GM12878 (cell line): ENCODE measurements at regions not wholly inside any gene's neighbourhood (a gene's known extent, or its start where the extent isn't known, plus 50 kb on each side); places are given as distances from the start of the nearest gene placed in this dataset.

ENCODE experiments used
- ATAC-seq: fragments of 200-7000 bp; cut with Tn5 transposase; 3 replicates; pipeline ENCODE4 v1.9.1; 2020; ENCODE audit warnings: mild to moderate bottlenecking, moderate library complexity
- BruUV-seq: library from RNA; stranded (reverse); fragments of 400-500 nt; replicated peaks from 2 replicates; lab custom pipeline; 2021; lab: Mats Ljungman, UMichigan
- CTCF ChIA-PET: fragments of 300-600 bp; sonication (Branson Sonifier 250); formaldehyde crosslinking; extraction: SDS; loops from one replicate; lab custom pipeline; 2021; ENCODE audit warnings: inconsistent platforms; lab: Yijun Ruan, JAX
- POLR2A ChIA-PET: fragments of 350-600 bp; formaldehyde crosslinking; extraction: SDS; loops from one replicate; lab custom pipeline; 2021; ENCODE audit warnings: inconsistent platforms; lab: Charles Lee
- RAD21 ChIA-PET: fragments of 300-600 bp; sonication (Branson Sonifier 250); formaldehyde crosslinking; loops from one replicate; lab custom pipeline; 2023; ENCODE audit warnings: antibody characterized with exemption; ENCODE audit not compliant: unreplicated experiment; lab: Charles Lee
- SMC1A ChIA-PET: fragments of 300-600 bp; sonication (Branson Sonifier 250); formaldehyde crosslinking; loops from one replicate; lab custom pipeline; 2023; ENCODE audit not compliant: unreplicated experiment, uncharacterized antibody; lab: Charles Lee
- DNase-seq: peaks from one replicate; pipeline ENCODE4 v3.0.0-alpha.2; 2011; ENCODE audit warnings: low read depth, low spot score
- FAIRE-seq: peaks from 3 replicates; lab custom pipeline; 2011; peaks lifted over from hg19 to GRCh38; lab: Jason Lieb, UNC
- H2AFZ ChIP-seq: 2 replicates; pipeline ENCODE4 v1.6.0; 2011; ENCODE audit warnings: low read depth, low read length, control low read depth; ENCODE audit not compliant: control insufficient read depth
- H3K27ac ChIP-seq: 2 replicates; pipeline ENCODE4 v1.5.1; 2011; ENCODE audit warnings: control low read depth; ENCODE audit not compliant: control insufficient read depth, insufficient read depth
- H3K27me3 ChIP-seq, 2 experiments: replicated peaks in 1 of 2; 2 replicates each; pipeline versions ENCODE4 v1.6.0 to v1.6.1; 2011; ENCODE audit warnings: low read length in 1 of 2; ENCODE audit not compliant: control insufficient read depth in 2 of 2, insufficient read depth in 2 of 2
- H3K36me3 ChIP-seq, 2 experiments: 2 replicates each; pipeline ENCODE4 v1.5.1; 2011; ENCODE audit warnings: low read length in 1 of 2; ENCODE audit not compliant: control insufficient read depth in 2 of 2, insufficient read depth in 2 of 2
- H3K4me1 ChIP-seq: 2 replicates; pipeline ENCODE4 v1.6.1; 2011; ENCODE audit warnings: mild to moderate bottlenecking, low read length, moderate library complexity, mixed read lengths; ENCODE audit not compliant: control insufficient read depth, insufficient read depth
- H3K4me2 ChIP-seq: 2 replicates; pipeline ENCODE4 v1.6.0; 2011; ENCODE audit warnings: control low read depth; ENCODE audit not compliant: control insufficient read depth, insufficient read depth
- H3K4me3 ChIP-seq: fragments of 200-600 bp; sonication (generic); 2 replicates; pipeline ENCODE4 v1.5.1; 2016
- H3K79me2 ChIP-seq: 2 replicates; pipeline ENCODE4 v1.6.0; 2011; ENCODE audit warnings: low read length; ENCODE audit not compliant: control insufficient read depth, insufficient read depth
- H3K9ac ChIP-seq: 2 replicates; pipeline ENCODE4 v1.8.0; 2011; ENCODE audit warnings: low read length, control low read depth, mixed read lengths; ENCODE audit not compliant: control insufficient read depth, insufficient read depth
- H3K9me3 ChIP-seq: replicated peaks from 3 replicates; pipeline ENCODE4 v1.5.1; 2011; ENCODE audit warnings: mild to moderate bottlenecking, low read length; ENCODE audit not compliant: control insufficient read depth, insufficient read depth
- H4K20me1 ChIP-seq: 2 replicates; pipeline ENCODE4 v1.6.0; 2011; ENCODE audit not compliant: control insufficient read depth, insufficient read depth
- ATF7 ChIP-seq: fragments of 450-650 bp; IDR thresholded peaks from 2 replicates; pipeline ENCODE4 v1.6.1; 2016; ENCODE audit warnings: low read depth, mild to moderate bottlenecking
- BRCA1 ChIP-seq: IDR thresholded peaks from 2 replicates; pipeline ENCODE4 v1.6.1; 2011; ENCODE audit warnings: low read depth, low read length, improper control_type of control experiment
- CHD2 ChIP-seq: IDR thresholded peaks from 2 replicates; pipeline ENCODE4 v1.6.1; 2011; ENCODE audit warnings: low read depth, low read length, improper control_type of control experiment, borderline replicate concordance
- ESRRA ChIP-seq: IDR thresholded peaks from 2 replicates; pipeline ENCODE4 v1.6.1; 2012; ENCODE audit warnings: mild to moderate bottlenecking, low read length, improper control_type of control experiment
- IKZF1 ChIP-seq: fragments of 450-650 bp; conservative IDR thresholded peaks from 2 replicates; pipeline ENCODE4 v1.6.1; 2017; ENCODE audit warnings: antibody characterized with exemption, mild to moderate bottlenecking
- JUNB ChIP-seq: IDR thresholded peaks from 2 replicates; pipeline ENCODE4 v1.6.1; 2016; ENCODE audit warnings: antibody characterized with exemption, mild to moderate bottlenecking
- MEF2A ChIP-seq: IDR thresholded peaks from 2 replicates; pipeline ENCODE4 v1.6.1; 2011; ENCODE audit warnings: low read depth, mild to moderate bottlenecking, low read length, moderate library complexity; ENCODE audit not compliant: insufficient read depth
- NFIC ChIP-seq: IDR thresholded peaks from 2 replicates; pipeline ENCODE4 v1.6.1; 2012; ENCODE audit warnings: low read depth, mild to moderate bottlenecking, inconsistent platforms, low read length, moderate library complexity
- NKRF ChIP-seq: fragments of 450-650 bp; conservative IDR thresholded peaks from 2 replicates; pipeline ENCODE4 v1.6.1; 2017; ENCODE audit warnings: mild to moderate bottlenecking, moderate library complexity
- NR2C2 ChIP-seq: IDR thresholded peaks from 2 replicates; pipeline ENCODE4 v1.6.1; 2011; ENCODE audit warnings: borderline replicate concordance, low read depth; ENCODE audit not compliant: control insufficient read depth, insufficient read length
- NR2F1 ChIP-seq: fragments of 450-650 bp; conservative IDR thresholded peaks from 2 replicates; pipeline ENCODE4 v1.6.1; 2017; ENCODE audit warnings: mild to moderate bottlenecking
- POU2F2 ChIP-seq: IDR thresholded peaks from 3 replicates; pipeline ENCODE4 v1.6.1; 2011; ENCODE audit warnings: low read depth, mild to moderate bottlenecking, low read length, borderline replicate concordance
- RELA ChIP-seq: fragments of 450-650 bp; IDR thresholded peaks from 2 replicates; pipeline ENCODE4 v1.8.0; 2014; ENCODE audit warnings: borderline replicate concordance; ENCODE audit not compliant: partially characterized antibody
- RUNX3 ChIP-seq: IDR thresholded peaks from 2 replicates; pipeline ENCODE4 v1.6.1; 2012; ENCODE audit warnings: low read length, inconsistent platforms
- SKIL ChIP-seq: fragments of 450-650 bp; IDR thresholded peaks from 2 replicates; pipeline ENCODE4 v1.6.1; 2017; ENCODE audit warnings: mild to moderate bottlenecking, low read depth, inconsistent platforms; ENCODE audit not compliant: poor library complexity, severe bottlenecking
- SMAD1 ChIP-seq: fragments of 450-650 bp; IDR thresholded peaks from 2 replicates; pipeline ENCODE4 v1.6.1; 2018; ENCODE audit warnings: mild to moderate bottlenecking, low read depth; ENCODE audit not compliant: partially characterized antibody
- ZNF207 ChIP-seq: fragments of 450-650 bp; IDR thresholded peaks from 2 replicates; pipeline ENCODE4 v1.6.1; 2014; ENCODE audit warnings: antibody characterized with exemption, mild to moderate bottlenecking, borderline replicate concordance
- ZNF217 ChIP-seq: fragments of 450-650 bp; IDR thresholded peaks from 2 replicates; pipeline ENCODE4 v1.6.1; 2017; ENCODE audit warnings: antibody characterized with exemption, mild to moderate bottlenecking
- WGBS: methylation state at CpG from one replicate; pipeline ENCODE4 v1.1.6; 2016; ENCODE audit warnings: low lambda C conversion rate; ENCODE audit not compliant: insufficient replicate concordance, insufficient coverage; ENCODE audit errors: missing lambda C conversion rate; 5-methylcytosine and 5-hydroxymethylcytosine counted together
- in situ Hi-C: fragments of 300-500 bp; cut with MboI; formaldehyde crosslinking; loops from 9 replicates; pipeline ENCODE4 v1.14.3; 2018; ENCODE audit warnings: mixed read lengths
- intact Hi-C: fragments of 100-400 bp; cut with micrococcal nuclease; formaldehyde crosslinking; loops from one replicate; pipeline ENCODE4 v1.14.2; 2022; ENCODE audit not compliant: unreplicated experiment
- TF ChIP-seq, protein P1 (sequence below): fragments of 450-650 bp; IDR thresholded peaks from 2 replicates; pipeline ENCODE4 v1.6.1; 2018; ENCODE audit warnings: mild to moderate bottlenecking, low read depth, moderate library complexity; ENCODE audit not compliant: partially characterized antibody

- no TSS peak for BruUV-seq
- Histone ChIP-seq H3K27ac (no peak overlapping the region), H3K4me1 (no peaks in the 10 kb centered on the region), H2AFZ (no peak overlapping the region), H3K9ac (no peak overlapping the region), H3K79me2 (no peaks in the 10 kb centered on the region), H3K36me3 (no peaks in the 10 kb centered on the region), H3K27me3 (no peaks in the 10 kb centered on the region), H4K20me1 (no peaks in the 10 kb centered on the region), H3K9me3 (no peaks in the 10 kb centered on the region), H3K4me3 (no peak overlapping the region), H3K4me2 (no peak overlapping the region)
- in situ Hi-C loops (no loop called here), intact Hi-C loops (no loop called here)
- ChIA-PET SMC1A (no interaction called here), CTCF (no interaction called here), POLR2A (no interaction called here), RAD21 (no interaction called here)
- TF ChIP-seq NFIC (no peak), NR2C2 (no peak), NR2F1 (no peak), ESRRA (no peak), CHD2 (no peak), IKZF1 (no peak), BRCA1 (no peak), JUNB (no peak), SMAD1 (no peak), ATF7 (no peak), ZNF207 (no peak), RELA (no peak), ZNF217 (no peak), SKIL (no peak), MEF2A (no peak), RUNX3 (no peak), POU2F2 (no peak), NKRF (no peak)
- TF ChIP-seq, protein P1, sequence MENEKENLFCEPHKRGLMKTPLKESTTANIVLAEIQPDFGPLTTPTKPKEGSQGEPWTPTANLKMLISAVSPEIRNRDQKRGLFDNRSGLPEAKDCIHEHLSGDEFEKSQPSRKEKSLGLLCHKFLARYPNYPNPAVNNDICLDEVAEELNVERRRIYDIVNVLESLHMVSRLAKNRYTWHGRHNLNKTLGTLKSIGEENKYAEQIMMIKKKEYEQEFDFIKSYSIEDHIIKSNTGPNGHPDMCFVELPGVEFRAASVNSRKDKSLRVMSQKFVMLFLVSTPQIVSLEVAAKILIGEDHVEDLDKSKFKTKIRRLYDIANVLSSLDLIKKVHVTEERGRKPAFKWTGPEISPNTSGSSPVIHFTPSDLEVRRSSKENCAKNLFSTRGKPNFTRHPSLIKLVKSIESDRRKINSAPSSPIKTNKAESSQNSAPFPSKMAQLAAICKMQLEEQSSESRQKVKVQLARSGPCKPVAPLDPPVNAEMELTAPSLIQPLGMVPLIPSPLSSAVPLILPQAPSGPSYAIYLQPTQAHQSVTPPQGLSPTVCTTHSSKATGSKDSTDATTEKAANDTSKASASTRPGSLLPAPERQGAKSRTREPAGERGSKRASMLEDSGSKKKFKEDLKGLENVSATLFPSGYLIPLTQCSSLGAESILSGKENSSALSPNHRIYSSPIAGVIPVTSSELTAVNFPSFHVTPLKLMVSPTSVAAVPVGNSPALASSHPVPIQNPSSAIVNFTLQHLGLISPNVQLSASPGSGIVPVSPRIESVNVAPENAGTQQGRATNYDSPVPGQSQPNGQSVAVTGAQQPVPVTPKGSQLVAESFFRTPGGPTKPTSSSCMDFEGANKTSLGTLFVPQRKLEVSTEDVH: no peak
- ATAC-seq: no peak
- no peak for FAIRE-seq
- WGBS: 47% methylated on average over 1 of the region's 1 CpG
- DNase-seq: no peak
Observed at GRCh38 chr2:16413947-16414346, 251.7 kb downstream of the CYRIA start.
